Thymus (tissue), 11 donors: ENCODE measurements at regions not wholly inside any gene's neighbourhood (a gene's known extent, or its start where the extent isn't known, plus 50 kb on each side); places are given as distances from the start of the nearest gene placed in this dataset.

Source experiments
- DNase-seq, 9 donors: peaks; one replicate each; pipeline ENCODE4 v3.0.0-alpha.2; 2013; ENCODE audit warnings: low spot score in 9 of 9, low read depth in 6 of 9, missing footprints in 1 of 9
- H3K27ac ChIP-seq, 2 donors: one replicate each; pipeline ENCODE4 v1.5.1; 2013; ENCODE audit warnings: control low read depth in 1 of 2, low read depth in 1 of 2, low read length in 1 of 2, mild to moderate bottlenecking in 1 of 2, moderate library complexity in 1 of 2
- H3K27me3 ChIP-seq, 2 donors: one replicate each; pipeline ENCODE4 v1.5.1; 2013; ENCODE audit warnings: low read length in 1 of 2; ENCODE audit not compliant: control insufficient read depth in 2 of 2, insufficient read depth in 1 of 2
- H3K36me3 ChIP-seq, 2 donors: one replicate each; pipeline ENCODE4 v1.5.1; 2013; ENCODE audit warnings: low read length in 1 of 2, mild to moderate bottlenecking in 1 of 2, moderate library complexity in 1 of 2; ENCODE audit not compliant: control insufficient read depth in 2 of 2, insufficient read depth in 2 of 2
- H3K4me1 ChIP-seq, 2 donors: one replicate each; pipeline ENCODE4 v1.5.1; 2013; ENCODE audit warnings: low read length in 2 of 2; ENCODE audit not compliant: control insufficient read depth in 2 of 2, insufficient read depth in 2 of 2
- H3K4me3 ChIP-seq, 2 donors: one replicate each; pipeline ENCODE4 v1.5.1; 2013; ENCODE audit warnings: low read length in 2 of 2, control low read depth in 1 of 2, mild to moderate bottlenecking in 1 of 2
- H3K9me3 ChIP-seq, 2 donors: one replicate each; pipeline ENCODE4 v1.5.1; 2013; ENCODE audit warnings: low read length in 1 of 2, mild to moderate bottlenecking in 1 of 2; ENCODE audit not compliant: control insufficient read depth in 2 of 2, insufficient read depth in 1 of 2
- WGBS: extraction: QIAGEN DNeasy Blood & Tissue Kit; methylation state at CpG from one replicate; pipeline ENCODE4 v1.1.7; 2013; 5-methylcytosine and 5-hydroxymethylcytosine counted together
- donor health status: healthy.

- Histone ChIP-seq H3K27me3 (no peaks in the 10 kb centered on the region), H3K36me3 (no peaks in the 10 kb centered on the region), H3K4me3 (no peak overlapping the region), H3K27ac (no peak overlapping the region), H3K9me3 (no peaks in the 10 kb centered on the region), H3K4me1 (no peaks in the 10 kb centered on the region)
- DNase-seq: no peak
- WGBS: 84% methylated on average over 3 of the region's 3 CpGs
Measured at GRCh38 chr4:13940921-13941320, 313.4 kb upstream of the BOD1L1 start.

GRCh38 chr4:13942977-13943376 lies 315.5 kb upstream of the BOD1L1 start:
- Histone ChIP-seq H3K9me3 (no peaks in the 10 kb centered on the region), H3K36me3 (no peaks in the 10 kb centered on the region), H3K4me3 (no peak overlapping the region), H3K4me1 (no peaks in the 10 kb centered on the region), H3K27ac (no peak overlapping the region), H3K27me3 (no peaks in the 10 kb centered on the region)
- DNase-seq: no peak
- 96% methylated on average over 3 of the region's 3 CpGs for WGBS

- WGBS: 93% methylated on average over 10 of the region's 10 CpGs
Measured at GRCh38 chr4:13944095-13944511, 316.6 kb upstream of the BOD1L1 start.

GRCh38 chr4:13947921-13948320 lies 320.4 kb upstream of the BOD1L1 start:
- H3K4me1 ChIP-seq: no peaks in the 10 kb centered on the region
- no peaks in the 10 kb centered on the region for H3K36me3 ChIP-seq
- H3K27me3 ChIP-seq: no peaks in the 10 kb centered on the region
- H3K27ac ChIP-seq: no peak overlapping the region
- WGBS: 93% methylated on average over 1 of the region's 1 CpG
- H3K4me3 ChIP-seq: no peak overlapping the region
- no peaks in the 10 kb centered on the region for H3K9me3 ChIP-seq
- DNase-seq: no peak

More at GRCh38 chr4:13944095-13944511, 316.6 kb upstream of the BOD1L1 start:
- H3K36me3 ChIP-seq: no peaks in the 10 kb centered on the region
- H3K27me3 ChIP-seq: no peaks in the 10 kb centered on the region
- no peaks in the 10 kb centered on the region for H3K9me3 ChIP-seq
- H3K4me1 ChIP-seq: no peaks in the 10 kb centered on the region
- DNase-seq: peak in 1 of 9 donors; percentile 4
- H3K27ac ChIP-seq: no peak overlapping the region
- H3K4me3 ChIP-seq: no peak overlapping the region

GRCh38 chr4:13950491-13950890 lies 323.0 kb upstream of the BOD1L1 start:
- no peaks in the 10 kb centered on the region for H3K9me3 ChIP-seq
- 94% methylated on average over 4 of the region's 4 CpGs for WGBS

GRCh38 chr4:13953083-13953482 lies 325.6 kb upstream of the BOD1L1 start:
- no peaks in the 10 kb centered on the region for H3K36me3 ChIP-seq
- peaks cover 0 to 2% of the 10 kb centered on the region in 2 donors for H3K4me1 ChIP-seq
- no peak overlapping the region for H3K4me3 ChIP-seq
- DNase-seq: no peak
- H3K27ac ChIP-seq: no peak overlapping the region
- 98% methylated on average over 6 of the region's 6 CpGs for WGBS
- no peaks in the 10 kb centered on the region for H3K9me3 ChIP-seq
- H3K27me3 ChIP-seq: no peaks in the 10 kb centered on the region

More at GRCh38 chr4:13950491-13950890, 323.0 kb upstream of the BOD1L1 start:
- Histone ChIP-seq H3K4me3 (no peak overlapping the region), H3K27me3 (no peaks in the 10 kb centered on the region), H3K36me3 (no peaks in the 10 kb centered on the region), H3K27ac (no peak overlapping the region), H3K4me1 (no peaks in the 10 kb centered on the region)
- DNase-seq: no peak

GRCh38 chr4:13955551-13955950 lies 328.0 kb upstream of the BOD1L1 start:
- Histone ChIP-seq H3K27ac (no peak overlapping the region), H3K36me3 (no peaks in the 10 kb centered on the region), H3K27me3 (no peaks in the 10 kb centered on the region), H3K4me3 (no peak overlapping the region), H3K9me3 (no peaks in the 10 kb centered on the region), H3K4me1 (peaks cover 0 to 4% of the 10 kb centered on the region in 2 donors)
- DNase-seq: no peak
- 96% methylated on average over 7 of the region's 7 CpGs for WGBS

GRCh38 chr4:13956947-13957346 lies 329.4 kb upstream of the BOD1L1 start:
- no peak overlapping the region for H3K4me3 ChIP-seq
- H3K9me3 ChIP-seq: no peaks in the 10 kb centered on the region
- no peak overlapping the region for H3K27ac ChIP-seq
- H3K36me3 ChIP-seq: no peaks in the 10 kb centered on the region
- no peak for DNase-seq
- H3K27me3 ChIP-seq: no peaks in the 10 kb centered on the region
- WGBS: 94% methylated on average over 2 of the region's 2 CpGs
- peaks cover 0 to 4% of the 10 kb centered on the region in 2 donors for H3K4me1 ChIP-seq

- no peaks in the 10 kb centered on the region for H3K36me3 ChIP-seq
- no peaks in the 10 kb centered on the region for H3K9me3 ChIP-seq
- no peaks in the 10 kb centered on the region for H3K27me3 ChIP-seq
- H3K4me1 ChIP-seq: peaks cover 0 to 4% of the 10 kb centered on the region in 2 donors
- DNase-seq: no peak
- no peak overlapping the region for H3K4me3 ChIP-seq
- WGBS: 70% methylated on average over 5 of the region's 5 CpGs
- no peak overlapping the region for H3K27ac ChIP-seq
Measured at GRCh38 chr4:13957871-13958270, 330.3 kb upstream of the BOD1L1 start.

- Histone ChIP-seq H3K27me3 (no peaks in the 10 kb centered on the region), H3K27ac (no peak overlapping the region), H3K9me3 (no peaks in the 10 kb centered on the region), H3K4me3 (no peak overlapping the region), H3K36me3 (no peaks in the 10 kb centered on the region), H3K4me1 (no peaks in the 10 kb centered on the region)
- no peak for DNase-seq
- WGBS: 95% methylated on average over 2 of the region's 2 CpGs
Measured at GRCh38 chr4:13963601-13964000, 336.1 kb upstream of the BOD1L1 start.
